Fibroblast of villous mesenchyme (primary cell): ENCODE measurements at regions not wholly inside any gene's neighbourhood (a gene's known extent, or its start where the extent isn't known, plus 50 kb on each side); places are given as distances from the start of the nearest gene placed in this dataset.
"Not testable (repeated sequence)": the region's sequence is repeated elsewhere in the genome, so short reads cannot be mapped to it uniquely, and the experiment has no call there.

Experiments
- DNase-seq: peaks from one replicate; pipeline ENCODE4 v3.0.0-alpha.2; 2010; ENCODE audit warnings: low read depth
- H3K4me3 ChIP-seq: 2 replicates; pipeline ENCODE4 v1.5.1; 2011; ENCODE audit warnings: low read depth, mild to moderate bottlenecking, low read length
- TF ChIP-seq, protein P1 (sequence below): IDR thresholded peaks from 2 replicates; pipeline ENCODE4 v1.5.1; 2012; ENCODE audit warnings: low read depth, mild to moderate bottlenecking, low read length; ENCODE audit not compliant: insufficient read depth

DNA sequence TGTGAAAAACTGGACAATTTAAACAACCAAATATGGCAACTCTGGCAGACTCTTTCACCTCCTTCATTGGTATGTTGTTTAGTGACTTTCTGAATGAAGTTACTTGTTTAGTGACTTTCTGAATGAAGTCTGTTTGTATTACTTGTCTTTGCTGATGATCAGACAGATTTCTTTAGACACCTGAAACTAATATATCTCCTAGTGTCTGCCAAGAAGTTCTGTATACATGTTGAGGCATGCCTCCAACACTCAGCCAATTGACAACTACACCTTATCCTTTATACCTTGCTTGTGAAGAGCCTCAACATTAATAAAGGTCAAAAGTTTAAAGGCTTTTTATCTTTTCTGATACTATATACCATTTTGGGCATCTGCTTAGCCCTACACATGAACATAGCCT is 725.4 kb upstream of the EPHA7 start:
- TF ChIP-seq, protein P1, sequence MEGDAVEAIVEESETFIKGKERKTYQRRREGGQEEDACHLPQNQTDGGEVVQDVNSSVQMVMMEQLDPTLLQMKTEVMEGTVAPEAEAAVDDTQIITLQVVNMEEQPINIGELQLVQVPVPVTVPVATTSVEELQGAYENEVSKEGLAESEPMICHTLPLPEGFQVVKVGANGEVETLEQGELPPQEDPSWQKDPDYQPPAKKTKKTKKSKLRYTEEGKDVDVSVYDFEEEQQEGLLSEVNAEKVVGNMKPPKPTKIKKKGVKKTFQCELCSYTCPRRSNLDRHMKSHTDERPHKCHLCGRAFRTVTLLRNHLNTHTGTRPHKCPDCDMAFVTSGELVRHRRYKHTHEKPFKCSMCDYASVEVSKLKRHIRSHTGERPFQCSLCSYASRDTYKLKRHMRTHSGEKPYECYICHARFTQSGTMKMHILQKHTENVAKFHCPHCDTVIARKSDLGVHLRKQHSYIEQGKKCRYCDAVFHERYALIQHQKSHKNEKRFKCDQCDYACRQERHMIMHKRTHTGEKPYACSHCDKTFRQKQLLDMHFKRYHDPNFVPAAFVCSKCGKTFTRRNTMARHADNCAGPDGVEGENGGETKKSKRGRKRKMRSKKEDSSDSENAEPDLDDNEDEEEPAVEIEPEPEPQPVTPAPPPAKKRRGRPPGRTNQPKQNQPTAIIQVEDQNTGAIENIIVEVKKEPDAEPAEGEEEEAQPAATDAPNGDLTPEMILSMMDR: no peak
- DNase-seq: no peak
- H3K4me3 ChIP-seq: no peak overlapping the region

DNA sequence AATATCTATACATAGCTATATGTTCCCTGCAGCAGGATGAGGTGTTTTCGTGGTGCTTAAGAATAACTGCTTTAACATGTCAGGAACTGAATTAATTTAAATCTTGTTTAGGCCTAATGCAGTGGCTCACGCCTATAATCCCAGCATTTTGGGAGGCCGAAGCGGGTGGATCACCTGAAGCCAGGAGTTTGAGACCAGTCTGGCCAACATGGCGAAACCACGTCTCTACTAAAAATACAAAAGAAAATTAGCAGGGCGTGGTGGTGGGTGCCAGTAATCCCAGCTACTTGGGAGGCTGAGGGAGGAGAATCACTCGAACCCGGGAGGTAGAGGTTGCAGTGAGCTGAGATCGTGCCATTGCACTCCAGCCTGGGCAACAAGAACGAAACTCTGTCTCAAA is 717.8 kb upstream of the EPHA7 start:
- DNase-seq, H3K4me3 ChIP-seq: not testable (repeated sequence)

DNA sequence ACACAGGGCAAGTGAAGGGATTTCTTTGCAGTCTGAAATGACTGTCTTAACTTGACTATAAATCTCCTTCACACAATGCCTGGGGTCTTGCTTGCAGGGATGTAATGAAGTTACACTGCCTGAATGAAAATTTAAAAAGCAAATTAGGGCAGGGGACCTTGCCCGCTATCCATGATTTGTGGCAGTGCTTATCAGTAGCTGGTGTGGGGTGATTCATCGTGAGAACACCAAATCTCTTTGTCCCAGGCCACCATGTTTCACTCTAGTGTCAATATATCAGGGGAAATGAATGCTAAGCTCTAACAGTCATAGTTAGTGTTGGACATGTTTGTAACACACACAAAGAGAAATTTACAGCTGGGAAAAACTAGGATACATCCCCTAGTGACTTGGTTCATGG is 713.7 kb upstream of the EPHA7 start:
- TF ChIP-seq, protein P1: no peak
- no peak for DNase-seq
- no peak overlapping the region for H3K4me3 ChIP-seq

DNA sequence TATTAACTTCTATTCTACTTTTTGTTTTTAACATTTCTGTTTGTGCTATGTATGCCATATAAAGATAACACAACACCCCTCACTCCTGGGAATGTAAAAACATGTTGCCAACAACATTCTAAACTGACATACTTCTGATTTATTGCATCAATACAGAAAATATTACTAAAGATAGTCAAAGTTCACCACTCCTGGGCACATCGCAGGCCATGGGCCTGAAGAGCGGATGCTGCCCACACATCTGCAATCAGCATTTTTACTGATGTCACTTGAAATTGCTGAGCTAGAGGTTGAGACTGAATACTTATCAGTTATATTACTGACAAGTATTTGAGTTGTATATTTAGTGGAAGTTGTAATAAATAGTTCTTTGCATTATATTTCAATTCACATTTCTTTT is 711.9 kb upstream of the EPHA7 start:
- DNase-seq: no peak
- TF ChIP-seq, protein P1: no peak
- no peak overlapping the region for H3K4me3 ChIP-seq

DNA sequence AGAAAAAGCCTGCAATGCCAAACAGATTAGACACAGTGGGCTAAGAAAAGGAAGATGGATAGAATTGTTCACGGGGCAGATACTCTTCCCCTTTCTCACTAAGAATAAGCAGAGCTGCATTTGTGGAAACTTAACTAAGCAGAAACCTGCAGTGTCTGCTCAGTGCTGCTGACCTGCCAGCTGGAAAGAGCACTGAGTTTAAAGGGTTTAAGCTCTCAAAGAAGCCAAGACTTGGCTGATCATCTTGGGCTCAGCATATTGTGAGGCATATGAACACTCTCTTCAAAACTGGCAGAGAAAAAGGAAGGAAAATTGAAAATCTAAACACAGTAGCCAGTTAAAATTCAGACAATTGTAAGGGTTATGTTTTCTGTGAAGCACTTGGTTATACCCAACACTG is 711.1 kb upstream of the EPHA7 start:
- H3K4me3 ChIP-seq: no peak overlapping the region
- TF ChIP-seq, protein P1: no peak
- no peak for DNase-seq

DNA sequence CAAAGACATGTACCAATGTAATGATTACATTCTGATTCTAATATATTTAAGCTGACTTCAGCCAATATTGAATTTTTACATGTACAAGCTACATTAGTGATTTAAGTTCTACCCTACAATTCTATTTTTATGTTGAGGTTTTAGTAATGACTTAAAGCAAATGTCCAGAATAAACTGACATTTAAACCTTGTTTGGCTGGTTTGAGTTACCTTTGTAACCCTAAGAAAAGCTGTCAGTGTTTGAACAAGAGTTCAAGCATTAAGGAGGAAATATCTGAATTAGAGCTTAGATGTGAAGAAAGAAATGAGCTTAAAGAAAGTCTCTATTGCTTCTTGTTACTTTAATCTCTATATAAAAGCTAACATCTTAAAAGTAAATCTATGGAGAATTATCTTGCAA is 710.6 kb upstream of the EPHA7 start:
- no peak for DNase-seq
- H3K4me3 ChIP-seq: no peak overlapping the region
- TF ChIP-seq, protein P1: no peak

DNA sequence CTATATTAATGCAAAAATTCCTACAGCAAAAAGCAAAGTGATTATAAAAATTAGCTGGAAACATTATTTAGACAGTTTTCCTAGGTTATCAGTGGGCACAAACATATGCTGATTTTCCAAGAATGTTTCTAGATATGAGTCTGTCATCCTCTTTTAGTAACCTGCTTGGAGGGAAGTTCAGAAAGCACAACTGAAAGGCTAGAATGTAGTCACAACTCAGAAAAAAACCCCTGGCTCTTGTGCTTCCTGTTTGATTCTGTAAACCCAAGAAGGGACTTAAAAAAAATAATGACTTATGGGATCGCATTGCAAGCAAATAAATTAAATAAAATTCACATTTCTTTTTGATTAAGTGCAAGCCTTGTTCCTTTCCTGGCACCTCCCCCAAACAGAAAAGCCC is 708.4 kb upstream of the EPHA7 start:
- DNase-seq: no peak
- no peak overlapping the region for H3K4me3 ChIP-seq
- TF ChIP-seq, protein P1: no peak
